Inflammatory macrophage treated with lipopolysaccharide for 4 hours (primary cell): ENCODE measurements at regions not wholly inside any gene's neighbourhood (a gene's known extent, or its start where the extent isn't known, plus 50 kb on each side); places are given as distances from the start of the nearest gene placed in this dataset.
A peak's percentile ranks its signal among the peaks of the same experiment; 100 is the strongest.

Source experiments
- DNase-seq: peaks from one replicate; pipeline ENCODE4 v3.0.0-alpha.2; 2020

GRCh38 chr15:91476861-91477260, 376.6 kb upstream of the SLCO3A1 start:
- DNase-seq, result no peak

- DNase-seq, result no peak
These were observed 374.8 kb upstream of the SLCO3A1 start for GRCh38 chr15:91478717-91479191.

- no peak for DNase-seq
These were observed 373.1 kb upstream of the SLCO3A1 start for GRCh38 chr15:91480426-91480825.

GRCh38 chr15:91482799-91483198, 370.7 kb upstream of the SLCO3A1 start:
- DNase-seq, result no peak

- DNase-seq, result no peak
These were observed 369.4 kb upstream of the SLCO3A1 start for GRCh38 chr15:91484141-91484540.

- no peak for DNase-seq
These were observed 365.1 kb upstream of the SLCO3A1 start for GRCh38 chr15:91488452-91488851.

- no peak for DNase-seq
These were observed 363.3 kb upstream of the SLCO3A1 start for GRCh38 chr15:91490211-91490610.

- DNase-seq, result no peak
These were observed 362.2 kb upstream of the SLCO3A1 start for GRCh38 chr15:91491101-91491950.

- no peak for DNase-seq
These were observed 356.5 kb upstream of the SLCO3A1 start for GRCh38 chr15:91496754-91497691.

GRCh38 chr15:91498046-91498748, 355.3 kb upstream of the SLCO3A1 start:
- DNase-seq, result no peak

- DNase-seq, result no peak
These were observed 354.8 kb upstream of the SLCO3A1 start for GRCh38 chr15:91498749-91499062.

- no peak for DNase-seq
These were observed 353.6 kb upstream of the SLCO3A1 start for GRCh38 chr15:91499774-91500383.

GRCh38 chr15:91508633-91509032, 344.9 kb upstream of the SLCO3A1 start:
- no peak for DNase-seq

- DNase-seq, result no peak
These were observed 339.4 kb upstream of the SLCO3A1 start for GRCh38 chr15:91514147-91514546.

- peak; percentile 71 for DNase-seq
These were observed 338.2 kb upstream of the SLCO3A1 start for GRCh38 chr15:91515188-91515754.

- no peak for DNase-seq
These were observed 336.6 kb upstream of the SLCO3A1 start for GRCh38 chr15:91516866-91517265.

- DNase-seq, result peak; percentile 50
These were observed 335.9 kb upstream of the SLCO3A1 start for GRCh38 chr15:91517491-91518200.

GRCh38 chr15:91520850-91521249, 332.7 kb upstream of the SLCO3A1 start:
- DNase-seq, result no peak

- no peak for DNase-seq
These were observed 332.0 kb upstream of the SLCO3A1 start for GRCh38 chr15:91521548-91521947.

GRCh38 chr15:91521996-91522395, 331.5 kb upstream of the SLCO3A1 start:
- DNase-seq, result no peak

- DNase-seq, result no peak
These were observed 330.7 kb upstream of the SLCO3A1 start for GRCh38 chr15:91522605-91523332.
